ENCODE measurements at regions not wholly inside any gene's neighbourhood (a gene's known extent, or its start where the extent isn't known, plus 50 kb on each side); places are given as distances from the start of the nearest gene placed in this dataset.

GRCh38 chr10:45180507-45180906 is 134.9 kb downstream of the OR13A1 start:
- TF ChIP-seq POLR2A (IDR thresholded peaks at IDR 0.05; ENCODE audit: low read depth, low read length) (no peak), CEBPB (IDR thresholded peaks at IDR 0.05; ENCODE audit: low read depth, low read length) (no peak), RAD21 (IDR thresholded peaks at IDR 0.05; ENCODE audit: low read length) (no peak), MAFK (IDR thresholded peaks at IDR 0.05; ENCODE audit: low read depth, low read length) (no peak), MXI1 (IDR thresholded peaks at IDR 0.05; ENCODE audit: borderline replicate concordance, low read depth, low read length) (no peak), FOS (IDR thresholded peaks at IDR 0.05; ENCODE audit: low read depth, low read length) (no peak), CHD1 (IDR thresholded peaks at IDR 0.05; ENCODE audit: low read depth, low read length) (no peak), USF2 (IDR thresholded peaks at IDR 0.05; ENCODE audit: low read depth, low read length) (no peak)
- TF ChIP-seq, protein P1, sequence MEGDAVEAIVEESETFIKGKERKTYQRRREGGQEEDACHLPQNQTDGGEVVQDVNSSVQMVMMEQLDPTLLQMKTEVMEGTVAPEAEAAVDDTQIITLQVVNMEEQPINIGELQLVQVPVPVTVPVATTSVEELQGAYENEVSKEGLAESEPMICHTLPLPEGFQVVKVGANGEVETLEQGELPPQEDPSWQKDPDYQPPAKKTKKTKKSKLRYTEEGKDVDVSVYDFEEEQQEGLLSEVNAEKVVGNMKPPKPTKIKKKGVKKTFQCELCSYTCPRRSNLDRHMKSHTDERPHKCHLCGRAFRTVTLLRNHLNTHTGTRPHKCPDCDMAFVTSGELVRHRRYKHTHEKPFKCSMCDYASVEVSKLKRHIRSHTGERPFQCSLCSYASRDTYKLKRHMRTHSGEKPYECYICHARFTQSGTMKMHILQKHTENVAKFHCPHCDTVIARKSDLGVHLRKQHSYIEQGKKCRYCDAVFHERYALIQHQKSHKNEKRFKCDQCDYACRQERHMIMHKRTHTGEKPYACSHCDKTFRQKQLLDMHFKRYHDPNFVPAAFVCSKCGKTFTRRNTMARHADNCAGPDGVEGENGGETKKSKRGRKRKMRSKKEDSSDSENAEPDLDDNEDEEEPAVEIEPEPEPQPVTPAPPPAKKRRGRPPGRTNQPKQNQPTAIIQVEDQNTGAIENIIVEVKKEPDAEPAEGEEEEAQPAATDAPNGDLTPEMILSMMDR (conservative IDR thresholded peaks at IDR 0.05; ENCODE audit: low read depth, low read length) = no peak
